ENCODE measurements at regions not wholly inside any gene's neighbourhood (a gene's known extent, or its start where the extent isn't known, plus 50 kb on each side); places are given as distances from the start of the nearest gene placed in this dataset.

DNA sequence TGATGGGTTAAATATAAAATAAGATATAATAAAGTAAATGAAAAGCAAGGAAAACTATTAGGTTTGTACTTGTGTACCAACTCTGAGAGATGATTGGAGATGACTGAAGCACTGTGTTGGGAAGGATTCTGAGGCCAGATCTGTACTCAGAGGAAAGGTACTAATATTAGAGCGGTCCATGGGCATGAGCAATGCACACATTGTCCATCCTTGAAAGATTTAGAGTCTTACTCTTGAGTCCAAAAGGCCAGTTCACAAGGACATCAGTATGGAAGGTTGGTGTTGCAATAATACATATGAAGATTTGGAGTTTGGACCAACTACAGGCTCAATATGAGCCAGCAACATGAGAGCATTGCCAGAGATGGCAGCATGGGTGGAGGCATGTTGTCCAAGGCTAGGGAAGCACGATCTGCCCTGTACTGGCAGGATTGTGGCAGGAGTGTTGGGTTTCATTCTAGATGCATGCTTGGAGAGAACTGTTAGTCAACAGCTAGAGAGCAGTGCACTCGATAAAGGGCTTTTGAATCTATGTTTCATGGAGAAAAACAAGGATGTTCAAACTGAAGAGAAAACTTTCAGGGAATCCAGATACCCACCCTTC is 84.4 kb downstream of the TMEM215 start:
- no peaks in the 10 kb centered on the region for H3K36me3 ChIP-seq (ENCODE audit: control insufficient read depth, insufficient read depth, low read length)
- no peaks in the 10 kb centered on the region; the same call in 1 of the 2 replicates for H3K4me1 ChIP-seq (ENCODE audit: control insufficient read depth, insufficient read depth, low read length)
- no peaks in the 10 kb centered on the region for H3K27me3 ChIP-seq (ENCODE audit: control insufficient read depth, insufficient read depth, low read length)
- H3K4me3 ChIP-seq (ENCODE audit: low read length), result no peak overlapping the region
- DNase-seq (ENCODE audit: low read depth, low spot score), result no peak
- no peak overlapping the region for H3K27ac ChIP-seq (ENCODE audit: low read length)
- no CpG with 5 or more reads among the region's 3 CpGs for WGBS (ENCODE audit: insufficient coverage, insufficient read length)
- no peaks in the 10 kb centered on the region; the same call in 1 of the 2 replicates for H3K9me3 ChIP-seq (ENCODE audit: control insufficient read depth, insufficient read depth, low read length)

DNA sequence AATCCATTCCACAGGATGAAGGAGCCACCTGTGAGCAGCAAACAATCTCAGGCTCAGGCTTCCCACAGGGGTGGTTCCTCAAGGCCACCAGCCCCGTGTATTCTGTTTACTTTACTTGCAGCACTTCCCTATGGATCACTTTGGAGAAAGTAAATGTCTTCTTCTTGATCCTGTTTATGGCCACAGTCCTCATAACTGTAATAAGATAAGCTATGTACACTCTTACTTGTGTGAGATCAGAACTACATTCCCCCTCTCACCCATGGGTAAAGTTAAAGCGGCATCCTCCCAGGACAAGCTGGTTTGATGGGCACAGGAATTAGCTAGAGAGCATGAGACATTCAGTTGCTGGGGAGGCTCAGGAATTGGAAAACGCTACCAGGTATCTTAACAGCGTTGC is 86.1 kb downstream of the TMEM215 start:
- Histone ChIP-seq H3K27me3 (ENCODE audit: control insufficient read depth, insufficient read depth, low read length) (no peaks in the 10 kb centered on the region), H3K4me3 (ENCODE audit: low read length) (no peak overlapping the region), H3K9me3 (ENCODE audit: control insufficient read depth, insufficient read depth, low read length) (no peaks in the 10 kb centered on the region; the same call in 1 of the 2 replicates), H3K27ac (ENCODE audit: low read length) (no peak overlapping the region), H3K36me3 (ENCODE audit: control insufficient read depth, insufficient read depth, low read length) (no peaks in the 10 kb centered on the region), H3K4me1 (ENCODE audit: control insufficient read depth, insufficient read depth, low read length) (no peaks in the 10 kb centered on the region; the same call in 1 of the 2 replicates)
- DNase-seq (ENCODE audit: low read depth, low spot score), result no peak
- no CpG with 5 or more reads among the region's 4 CpGs for WGBS (ENCODE audit: insufficient coverage, insufficient read length)

DNA sequence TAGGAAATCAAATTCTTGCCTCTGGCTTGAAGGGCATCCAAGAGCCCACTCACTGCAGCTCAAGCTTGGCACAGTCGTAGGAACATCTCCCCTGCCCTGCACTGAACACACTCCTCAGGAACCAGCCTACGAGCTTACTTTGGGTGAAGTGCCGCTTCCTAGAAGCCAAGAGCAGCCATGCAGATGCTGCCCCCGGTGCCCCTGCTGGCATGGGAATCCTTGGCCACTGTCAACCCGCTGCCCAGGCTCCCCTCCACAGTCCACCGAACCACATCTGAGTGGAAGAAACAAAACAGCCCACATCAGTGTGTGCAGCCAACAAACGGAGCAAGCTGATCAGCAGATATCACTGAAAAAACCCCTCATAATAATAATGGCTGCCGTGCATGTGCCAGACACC is 89.8 kb downstream of the TMEM215 start:
- Histone ChIP-seq H3K27ac (ENCODE audit: low read length) (no peak overlapping the region), H3K36me3 (ENCODE audit: control insufficient read depth, insufficient read depth, low read length) (no peaks in the 10 kb centered on the region), H3K4me1 (ENCODE audit: control insufficient read depth, insufficient read depth, low read length) (no peaks in the 10 kb centered on the region), H3K9me3 (ENCODE audit: control insufficient read depth, insufficient read depth, low read length) (no peaks in the 10 kb centered on the region), H3K4me3 (ENCODE audit: low read length) (no peak overlapping the region), H3K27me3 (ENCODE audit: control insufficient read depth, insufficient read depth, low read length) (no peaks in the 10 kb centered on the region)
- WGBS (ENCODE audit: insufficient coverage, insufficient read length), result no CpG with 5 or more reads among the region's 8 CpGs
- DNase-seq (ENCODE audit: low read depth, low spot score), result no peak

DNA sequence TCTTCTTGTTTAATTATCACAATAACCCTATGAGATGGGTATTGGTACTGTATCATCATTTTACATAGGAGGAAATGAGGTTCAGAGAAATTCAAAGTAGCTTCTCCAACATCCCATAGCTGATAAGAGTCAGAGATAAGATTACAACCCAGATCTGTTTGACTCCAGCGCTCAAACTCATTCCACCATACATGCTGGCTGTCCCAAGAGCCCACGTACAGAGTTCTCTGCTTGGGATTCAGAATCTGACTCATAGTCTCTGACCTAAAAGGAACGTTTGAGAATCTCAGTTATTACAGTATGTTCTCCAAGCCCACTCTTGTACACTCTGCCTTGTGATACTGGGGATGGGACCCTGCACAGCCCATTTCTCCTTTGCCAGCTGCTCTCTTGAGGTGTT is 90.2 kb downstream of the TMEM215 start:
- Histone ChIP-seq H3K27me3 (ENCODE audit: control insufficient read depth, insufficient read depth, low read length) (no peaks in the 10 kb centered on the region), H3K27ac (ENCODE audit: low read length) (no peak overlapping the region), H3K9me3 (ENCODE audit: control insufficient read depth, insufficient read depth, low read length) (no peaks in the 10 kb centered on the region), H3K36me3 (ENCODE audit: control insufficient read depth, insufficient read depth, low read length) (no peaks in the 10 kb centered on the region), H3K4me3 (ENCODE audit: low read length) (no peak overlapping the region), H3K4me1 (ENCODE audit: control insufficient read depth, insufficient read depth, low read length) (no peaks in the 10 kb centered on the region)
- WGBS (ENCODE audit: insufficient coverage, insufficient read length), result no CpG with 5 or more reads among the region's 3 CpGs
- DNase-seq (ENCODE audit: low read depth, low spot score), result no peak

DNA sequence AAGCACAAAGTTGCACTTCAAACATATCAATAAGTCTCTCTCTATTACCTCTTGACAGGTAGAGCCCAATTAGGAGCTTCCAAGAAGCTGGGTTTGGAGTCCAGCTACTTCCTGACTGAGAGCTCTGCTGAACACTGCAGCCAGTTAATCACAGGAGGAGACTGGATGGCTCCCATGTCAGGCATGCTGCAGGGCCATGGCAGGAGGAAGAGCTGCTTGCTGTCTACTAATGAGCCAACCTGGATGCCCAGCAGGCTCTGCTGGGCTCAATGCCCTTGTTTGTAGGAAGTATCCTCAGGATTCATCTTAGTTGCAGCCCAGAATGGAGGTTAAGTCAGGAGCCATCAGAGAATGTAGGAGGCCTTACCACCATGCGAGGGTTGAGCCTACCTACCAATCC is 91.9 kb downstream of the TMEM215 start:
- H3K36me3 ChIP-seq (ENCODE audit: control insufficient read depth, insufficient read depth, low read length), result no peaks in the 10 kb centered on the region
- H3K4me3 ChIP-seq (ENCODE audit: low read length), result no peak overlapping the region
- H3K4me1 ChIP-seq (ENCODE audit: control insufficient read depth, insufficient read depth, low read length), result no peaks in the 10 kb centered on the region
- H3K27ac ChIP-seq (ENCODE audit: low read length), result no peak overlapping the region
- H3K9me3 ChIP-seq (ENCODE audit: control insufficient read depth, insufficient read depth, low read length), result no peaks in the 10 kb centered on the region
- H3K27me3 ChIP-seq (ENCODE audit: control insufficient read depth, insufficient read depth, low read length), result no peaks in the 10 kb centered on the region
- WGBS (ENCODE audit: insufficient coverage, insufficient read length), result no CpG with 5 or more reads among the region's 1 CpG
- DNase-seq (ENCODE audit: low read depth, low spot score), result no peak

DNA sequence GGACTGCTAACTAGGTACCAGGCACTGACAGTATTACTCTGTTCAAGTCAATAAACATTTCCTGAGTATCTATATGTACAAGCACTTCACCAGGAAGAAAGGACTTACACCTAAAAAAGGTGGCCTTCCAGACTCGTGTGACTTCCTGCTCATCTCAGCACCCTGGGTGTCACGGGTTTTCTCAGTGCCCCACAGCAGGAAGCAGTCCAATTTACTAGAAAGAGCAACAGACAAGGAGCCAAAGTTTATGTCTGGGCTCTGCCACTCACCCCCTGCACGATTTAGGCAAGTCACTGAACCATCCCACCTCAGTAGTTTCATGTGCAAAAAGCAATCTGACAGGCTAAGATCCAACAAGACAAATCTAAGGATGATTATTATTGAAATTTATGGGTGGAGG is 92.4 kb downstream of the TMEM215 start:
- no peaks in the 10 kb centered on the region for H3K9me3 ChIP-seq (ENCODE audit: control insufficient read depth, insufficient read depth, low read length)
- no peak overlapping the region for H3K27ac ChIP-seq (ENCODE audit: low read length)
- no peak overlapping the region for H3K4me3 ChIP-seq (ENCODE audit: low read length)
- no CpG with 5 or more reads among the region's 3 CpGs for WGBS (ENCODE audit: insufficient coverage, insufficient read length)
- no peaks in the 10 kb centered on the region for H3K27me3 ChIP-seq (ENCODE audit: control insufficient read depth, insufficient read depth, low read length)
- no peaks in the 10 kb centered on the region for H3K36me3 ChIP-seq (ENCODE audit: control insufficient read depth, insufficient read depth, low read length)
- DNase-seq (ENCODE audit: low read depth, low spot score), result no peak
- no peaks in the 10 kb centered on the region for H3K4me1 ChIP-seq (ENCODE audit: control insufficient read depth, insufficient read depth, low read length)

DNA sequence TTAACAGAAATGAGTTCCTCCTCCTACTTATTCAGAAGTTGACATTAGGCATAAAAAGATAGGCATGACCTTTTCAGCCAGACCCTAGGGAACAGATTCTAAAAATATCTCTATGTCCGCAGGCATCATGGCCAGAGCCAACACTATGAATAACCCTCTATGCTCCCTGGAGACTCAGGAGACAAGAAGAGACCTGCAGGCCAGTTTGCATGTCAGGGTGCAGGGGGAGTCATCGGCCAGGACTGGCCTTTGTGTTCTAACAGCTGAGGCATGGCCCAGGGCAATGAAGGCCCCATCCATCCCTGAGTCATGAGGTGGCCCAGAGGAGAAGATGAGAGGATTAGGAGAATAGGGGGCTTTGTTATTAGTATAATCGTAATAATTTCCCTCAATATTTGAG is 93.8 kb downstream of the TMEM215 start:
- no peak for DNase-seq (ENCODE audit: low read depth, low spot score)
- WGBS (ENCODE audit: insufficient coverage, insufficient read length), result no CpG with 5 or more reads among the region's 3 CpGs
- no peaks in the 10 kb centered on the region for H3K36me3 ChIP-seq (ENCODE audit: control insufficient read depth, insufficient read depth, low read length)
- no peak overlapping the region for H3K27ac ChIP-seq (ENCODE audit: low read length)
- no peaks in the 10 kb centered on the region for H3K9me3 ChIP-seq (ENCODE audit: control insufficient read depth, insufficient read depth, low read length)
- no peaks in the 10 kb centered on the region for H3K4me1 ChIP-seq (ENCODE audit: control insufficient read depth, insufficient read depth, low read length)
- H3K27me3 ChIP-seq (ENCODE audit: control insufficient read depth, insufficient read depth, low read length), result no peaks in the 10 kb centered on the region
- H3K4me3 ChIP-seq (ENCODE audit: low read length), result no peak overlapping the region

DNA sequence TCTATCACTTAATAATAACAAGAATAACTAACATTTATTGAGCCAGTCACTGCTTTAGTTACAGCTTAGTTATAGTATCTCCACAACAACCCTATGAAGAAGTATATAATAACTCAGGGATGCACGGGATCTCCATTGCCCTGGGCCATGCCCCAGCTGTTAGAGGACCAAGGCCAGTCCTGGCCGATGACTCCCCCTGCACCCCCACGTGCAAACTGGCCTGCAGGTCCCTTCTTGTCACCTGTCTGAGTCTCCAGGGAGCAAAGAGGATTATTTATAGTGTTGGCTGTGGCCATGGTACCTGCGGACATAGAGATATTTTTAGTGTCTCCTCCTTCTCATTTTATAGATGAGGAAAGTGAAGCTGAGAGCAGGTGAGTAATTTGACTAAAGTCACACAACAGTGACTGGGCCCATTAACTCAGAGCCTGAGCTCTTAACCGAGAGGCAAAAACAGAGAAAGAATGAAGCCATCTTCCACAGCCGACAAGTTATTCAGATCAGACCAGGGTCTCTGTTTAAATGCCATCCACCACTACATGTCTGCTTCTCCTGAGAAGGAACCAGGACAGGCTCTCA is 94.4 kb downstream of the TMEM215 start:
- H3K9me3 ChIP-seq (ENCODE audit: control insufficient read depth, insufficient read depth, low read length), result no peaks in the 10 kb centered on the region
- no peak overlapping the region for H3K27ac ChIP-seq (ENCODE audit: low read length)
- no CpG with 5 or more reads among the region's 6 CpGs for WGBS (ENCODE audit: insufficient coverage, insufficient read length)
- H3K36me3 ChIP-seq (ENCODE audit: control insufficient read depth, insufficient read depth, low read length), result no peaks in the 10 kb centered on the region
- no peaks in the 10 kb centered on the region for H3K27me3 ChIP-seq (ENCODE audit: control insufficient read depth, insufficient read depth, low read length)
- H3K4me1 ChIP-seq (ENCODE audit: control insufficient read depth, insufficient read depth, low read length), result no peaks in the 10 kb centered on the region
- no peak overlapping the region for H3K4me3 ChIP-seq (ENCODE audit: low read length)
- no peak for DNase-seq (ENCODE audit: low read depth, low spot score)

DNA sequence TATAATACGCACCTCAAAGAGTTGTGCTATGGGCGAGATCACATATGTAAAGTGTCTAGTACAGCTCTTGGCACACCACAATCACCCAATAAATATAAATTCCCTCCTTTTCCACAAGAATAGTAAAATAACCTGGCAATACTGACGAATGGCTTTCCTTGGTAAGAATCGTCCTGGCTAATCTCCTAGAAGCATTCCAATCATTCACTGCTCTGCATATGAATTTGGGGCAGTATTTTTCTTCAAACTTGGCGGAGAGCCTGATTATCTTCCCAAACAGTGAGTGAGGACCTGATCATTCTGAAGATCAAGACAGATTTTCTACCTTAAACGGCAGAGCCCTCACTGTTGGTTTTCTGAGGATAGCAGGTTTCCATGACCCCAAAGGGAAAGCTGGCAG is 96.0 kb downstream of the TMEM215 start:
- whole genome bisulfite sequencing (ENCODE audit: insufficient coverage, insufficient read length), result no CpG with 5 or more reads among the region's 6 CpGs
- no peak overlapping the region for H3K27ac ChIP-seq (ENCODE audit: low read length)
- no peaks in the 10 kb centered on the region for H3K4me1 ChIP-seq (ENCODE audit: control insufficient read depth, insufficient read depth, low read length)
- no peak overlapping the region for H3K4me3 ChIP-seq (ENCODE audit: low read length)
- no peaks in the 10 kb centered on the region for H3K27me3 ChIP-seq (ENCODE audit: control insufficient read depth, insufficient read depth, low read length)
- no peaks in the 10 kb centered on the region for H3K9me3 ChIP-seq (ENCODE audit: control insufficient read depth, insufficient read depth, low read length)
- no peaks in the 10 kb centered on the region for H3K36me3 ChIP-seq (ENCODE audit: control insufficient read depth, insufficient read depth, low read length)
- no peak for DNase-seq (ENCODE audit: low read depth, low spot score)

DNA sequence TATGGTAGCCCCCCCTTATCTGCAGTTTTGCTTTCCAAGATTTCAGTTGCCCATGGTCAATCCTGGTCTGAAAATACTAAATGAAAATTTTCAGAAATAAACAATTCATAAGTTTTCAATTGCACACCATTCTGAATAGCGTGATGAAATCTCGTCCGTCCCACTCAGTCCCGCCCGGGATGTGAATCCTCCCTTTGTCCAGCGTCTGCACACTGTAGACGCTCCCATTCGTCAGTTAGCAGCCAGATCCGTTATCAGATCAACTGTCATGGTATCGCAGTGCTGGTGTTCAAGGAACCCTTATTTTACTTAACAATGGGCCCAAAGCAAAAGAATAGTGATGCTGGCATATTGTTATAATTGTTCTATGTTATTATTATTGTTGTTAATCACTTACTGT is 98.6 kb downstream of the TMEM215 start:
- Histone ChIP-seq H3K4me3 (ENCODE audit: low read length) (no peak overlapping the region), H3K4me1 (ENCODE audit: control insufficient read depth, insufficient read depth, low read length) (no peaks in the 10 kb centered on the region), H3K36me3 (ENCODE audit: control insufficient read depth, insufficient read depth, low read length) (no peaks in the 10 kb centered on the region), H3K27me3 (ENCODE audit: control insufficient read depth, insufficient read depth, low read length) (no peaks in the 10 kb centered on the region), H3K9me3 (ENCODE audit: control insufficient read depth, insufficient read depth, low read length) (no peaks in the 10 kb centered on the region), H3K27ac (ENCODE audit: low read length) (no peak overlapping the region)
- no peak for DNase-seq (ENCODE audit: low read depth, low spot score)
- no CpG with 5 or more reads among the region's 10 CpGs for WGBS (ENCODE audit: insufficient coverage, insufficient read length)

DNA sequence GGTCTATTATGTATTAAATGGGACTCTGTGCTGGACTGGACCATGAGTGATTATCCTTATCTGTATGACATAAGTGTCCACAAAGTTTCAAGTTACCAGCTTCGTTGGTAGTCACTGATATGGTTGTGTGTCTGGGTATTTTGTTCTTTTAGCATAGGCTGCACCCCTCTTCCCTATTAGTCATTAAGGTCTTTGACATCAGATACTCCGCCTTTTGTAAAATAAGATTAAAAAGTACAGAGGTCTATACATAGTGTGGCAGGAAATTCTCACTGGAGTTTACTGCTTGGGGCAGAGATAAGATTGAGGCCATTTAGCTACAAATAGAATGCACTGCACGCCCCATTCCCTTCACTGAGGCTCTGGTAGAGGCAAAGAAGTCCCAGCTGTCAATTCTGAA is 99.4 kb downstream of the TMEM215 start:
- no peak overlapping the region for H3K27ac ChIP-seq (ENCODE audit: low read length)
- no peak for DNase-seq (ENCODE audit: low read depth, low spot score)
- no peak overlapping the region for H3K4me3 ChIP-seq (ENCODE audit: low read length)
- no peaks in the 10 kb centered on the region for H3K36me3 ChIP-seq (ENCODE audit: control insufficient read depth, insufficient read depth, low read length)
- no CpG with 5 or more reads among the region's 3 CpGs for WGBS (ENCODE audit: insufficient coverage, insufficient read length)
- no peaks in the 10 kb centered on the region for H3K9me3 ChIP-seq (ENCODE audit: control insufficient read depth, insufficient read depth, low read length)
- H3K27me3 ChIP-seq (ENCODE audit: control insufficient read depth, insufficient read depth, low read length), result no peaks in the 10 kb centered on the region
- no peaks in the 10 kb centered on the region for H3K4me1 ChIP-seq (ENCODE audit: control insufficient read depth, insufficient read depth, low read length)

Data from iPS DF 6.9 (cell line).